GM19324 (cell line): ENCODE measurements at regions not wholly inside any gene's neighbourhood (a gene's known extent, or its start where the extent isn't known, plus 50 kb on each side); places are given as distances from the start of the nearest gene placed in this dataset.

ENCODE experiments used
- ATAC-seq: cut with Tn5 transposase; IDR thresholded peaks from one replicate; pipeline ENCODE4 v1.9.1; 2021; ENCODE audit warnings: mild to moderate bottlenecking, moderate library complexity; ENCODE audit not compliant: unreplicated experiment, low FRiP score

DNA sequence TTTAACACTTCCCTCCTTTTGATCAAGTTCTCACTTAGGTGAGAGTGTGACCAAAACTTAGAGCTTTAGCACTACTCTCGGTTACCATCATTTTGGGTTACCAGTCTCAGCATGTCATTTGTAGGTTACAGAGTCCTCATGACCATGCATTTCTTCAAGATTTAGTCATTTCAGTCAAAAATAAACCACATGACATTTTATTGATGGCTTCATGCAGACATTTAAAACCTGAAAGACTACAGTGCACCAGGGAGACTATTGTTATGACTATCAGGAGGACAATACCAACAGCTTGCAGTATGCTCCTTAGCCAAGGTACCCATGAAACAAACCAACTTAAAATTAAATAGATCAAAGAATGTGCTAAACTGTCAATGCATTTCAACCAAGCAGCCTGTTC, 498.1 kb upstream of the FSTL5 start:
- no peak for ATAC-seq

GRCh38 chr4:162659716-162660115, 495.9 kb upstream of the FSTL5 start:
- ATAC-seq, result no peak

DNA sequence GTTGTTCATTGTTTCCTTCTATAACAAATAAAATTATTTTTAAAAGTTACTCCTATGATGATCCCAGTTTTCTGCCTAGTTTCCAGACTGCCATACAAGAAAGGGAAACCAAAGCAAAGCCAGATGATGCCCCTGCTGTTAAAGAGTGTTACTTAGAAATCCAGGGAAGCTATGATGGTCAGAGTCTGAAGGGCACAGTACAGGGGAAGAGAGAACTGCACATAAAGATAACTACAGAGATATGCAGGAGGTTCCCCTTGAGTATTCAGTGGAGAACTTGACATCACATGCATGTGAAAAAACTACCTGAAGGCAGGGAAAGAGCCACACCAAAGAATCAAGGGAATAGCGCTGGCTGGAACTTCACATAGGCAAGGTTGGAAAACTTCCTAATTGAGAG, 494.2 kb upstream of the FSTL5 start:
- no peak for ATAC-seq

DNA sequence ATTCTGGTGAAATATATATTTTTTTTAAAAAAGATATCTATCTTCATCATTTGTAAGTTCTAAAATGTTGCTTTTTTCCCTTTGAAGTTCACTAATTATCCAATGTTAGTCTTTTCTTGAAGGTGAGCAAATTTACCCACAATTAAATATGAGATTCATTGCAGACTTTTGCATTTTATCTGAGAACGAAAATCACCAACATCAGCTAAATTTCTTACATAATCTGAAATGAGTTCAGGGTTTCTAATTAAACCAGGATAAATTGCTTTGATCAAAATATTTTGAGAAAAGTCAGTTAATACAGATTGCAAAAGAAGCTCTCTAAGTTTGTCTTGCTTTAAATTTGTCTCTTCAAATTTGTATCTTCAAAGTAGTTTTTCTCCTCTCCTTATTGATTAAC, 486.4 kb upstream of the FSTL5 start:
- no peak for ATAC-seq

- ATAC-seq, result no peak
Measured at GRCh38 chr4:162645381-162645780, 481.6 kb upstream of the FSTL5 start.

DNA sequence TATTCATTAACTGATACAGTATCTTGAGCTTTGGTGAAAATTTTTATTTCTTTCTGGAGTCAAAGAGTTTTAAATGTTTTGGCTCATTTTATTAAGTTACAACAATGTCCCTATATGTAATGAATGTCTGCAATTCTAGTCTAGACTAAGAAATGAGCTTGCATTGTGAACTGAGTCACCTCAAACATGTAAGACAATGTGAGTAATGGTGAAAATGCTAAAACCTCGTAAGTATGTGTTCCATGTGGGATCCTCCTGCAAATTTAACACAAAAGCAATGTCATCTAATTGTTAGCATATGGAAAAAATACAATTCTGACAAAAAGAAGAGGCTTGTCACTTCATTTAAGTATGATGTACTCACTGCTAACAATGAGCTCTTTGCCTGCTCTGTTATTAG, 480.5 kb upstream of the FSTL5 start:
- ATAC-seq, result no peak

GRCh38 chr4:162640152-162640551, 476.4 kb upstream of the FSTL5 start:
- no peak for ATAC-seq

- no peak for ATAC-seq
Measured at GRCh38 chr4:162634390-162634789, 470.6 kb upstream of the FSTL5 start.

- no peak for ATAC-seq
Measured at GRCh38 chr4:162622664-162623063, 458.9 kb upstream of the FSTL5 start.

DNA sequence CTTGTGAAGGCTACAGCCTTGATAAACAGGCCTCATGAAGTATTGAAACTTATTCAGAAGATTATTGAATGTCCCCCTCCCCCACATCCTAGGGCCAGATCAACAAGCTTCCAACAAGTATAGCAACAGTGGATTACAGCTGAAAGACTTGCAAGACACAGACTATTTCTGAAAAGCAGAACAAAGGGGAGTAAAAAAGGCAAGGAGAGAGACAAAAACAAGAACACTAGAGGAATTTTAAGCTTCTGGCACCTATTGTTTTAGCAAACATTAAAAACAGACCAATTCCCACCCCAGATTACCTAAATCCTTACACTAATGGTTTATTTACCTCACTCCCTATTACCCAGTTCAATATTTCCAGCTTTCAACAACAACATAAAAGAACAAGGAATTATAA, 446.3 kb upstream of the FSTL5 start:
- no peak for ATAC-seq

- ATAC-seq, result no peak
Measured at GRCh38 chr4:162586266-162586665, 422.5 kb upstream of the FSTL5 start.

GRCh38 chr4:162582180-162582579, 418.4 kb upstream of the FSTL5 start:
- no peak for ATAC-seq

- no peak for ATAC-seq
Measured at GRCh38 chr4:162565730-162566129, 401.9 kb upstream of the FSTL5 start.

- no peak for ATAC-seq
Measured at GRCh38 chr4:162560073-162560472, 396.3 kb upstream of the FSTL5 start.

- no peak for ATAC-seq
Measured at GRCh38 chr4:162557516-162558106, 393.8 kb upstream of the FSTL5 start.

- ATAC-seq, result no peak
Measured at GRCh38 chr4:162535121-162535520, 371.3 kb upstream of the FSTL5 start.

DNA sequence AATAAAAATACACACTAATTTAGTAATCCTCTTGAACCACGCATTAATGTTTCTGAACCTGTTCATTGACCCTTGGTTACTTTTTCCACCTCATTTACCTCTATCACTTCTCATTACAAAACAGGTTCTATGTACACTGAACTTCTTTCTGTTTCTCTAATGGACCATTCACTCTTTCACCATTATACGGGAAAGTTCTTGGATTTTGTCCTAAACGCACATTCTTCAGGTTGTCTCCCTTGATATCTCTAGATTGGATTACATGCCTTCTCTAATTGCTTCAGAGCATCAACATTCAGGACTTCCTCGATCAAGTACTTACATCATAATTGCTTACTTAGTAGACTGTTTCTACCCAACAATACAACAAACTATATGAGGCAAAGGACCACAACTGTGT, 359.4 kb upstream of the FSTL5 start:
- no peak for ATAC-seq

DNA sequence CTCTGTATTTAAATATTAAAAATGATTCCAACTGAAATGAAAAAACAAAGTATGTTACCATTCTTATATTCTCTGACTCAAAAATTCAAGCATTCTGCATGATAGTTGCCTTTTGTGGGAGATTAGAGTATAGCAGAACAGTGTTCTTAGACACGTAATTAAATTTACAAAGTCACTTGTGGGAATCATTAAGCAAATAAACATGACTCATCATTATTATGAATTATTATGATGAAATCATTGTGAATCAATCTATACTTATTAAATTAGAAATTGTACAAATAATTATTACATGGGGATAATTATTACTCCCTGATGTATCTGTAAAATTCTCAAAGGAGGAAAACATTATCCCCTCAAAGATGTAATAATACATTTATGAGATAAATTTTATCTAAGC, 358.9 kb upstream of the FSTL5 start:
- ATAC-seq, result no peak

GRCh38 chr4:162510937-162511336, 347.1 kb upstream of the FSTL5 start:
- ATAC-seq, result no peak

- no peak for ATAC-seq
Measured at GRCh38 chr4:162510115-162510514, 346.3 kb upstream of the FSTL5 start.

GRCh38 chr4:162509333-162509732, 345.5 kb upstream of the FSTL5 start:
- ATAC-seq, result no peak

DNA sequence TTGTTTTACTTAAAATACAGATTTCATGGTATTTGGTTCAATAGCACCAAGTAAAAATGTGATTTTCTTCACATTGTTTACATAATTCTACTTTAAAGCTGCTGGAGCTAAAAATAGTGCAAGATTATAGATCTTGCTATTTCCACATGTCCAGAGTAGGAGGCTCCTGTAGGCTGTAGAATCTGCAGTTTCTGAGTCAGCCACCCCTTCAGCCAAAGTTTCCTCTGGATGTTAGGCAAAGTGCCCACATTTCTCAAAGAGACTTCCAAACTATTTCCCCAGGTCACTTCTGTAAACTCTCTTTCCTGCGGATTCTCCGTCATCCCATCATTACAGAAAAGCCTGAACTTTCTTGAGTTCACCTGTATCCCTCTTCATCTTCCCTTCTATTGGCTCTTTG, 342.5 kb upstream of the FSTL5 start:
- no peak for ATAC-seq

- no peak for ATAC-seq
Measured at GRCh38 chr4:162503868-162504267, 340.1 kb upstream of the FSTL5 start.
